OCI-LY3 (cell line): ENCODE measurements at regions not wholly inside any gene's neighbourhood (a gene's known extent, or its start where the extent isn't known, plus 50 kb on each side); places are given as distances from the start of the nearest gene placed in this dataset.

Source experiments
- H2AFZ ChIP-seq: fragments of 200-600, 300-600 bp; shearing (Covaris generic); 2 replicates; pipeline ENCODE4 v1.6.0; 2014; ENCODE audit warnings: antibody characterized with exemption, low read depth, low read length
- H3K27ac ChIP-seq: fragments of 200-600, 300-600 bp; sonication (generic); 2 replicates; pipeline ENCODE4 v1.5.1; 2014; ENCODE audit warnings: mild to moderate bottlenecking, low read length, moderate library complexity, mixed read lengths
- H3K27me3 ChIP-seq: fragments of 200-600, 300-600 bp; sonication (generic); 2 replicates; pipeline ENCODE4 v1.6.1; 2014; ENCODE audit warnings: low read depth, low read length, mixed read lengths
- H3K36me3 ChIP-seq: fragments of 200-600, 300-600 bp; sonication (generic); replicated peaks from 2 replicates; pipeline ENCODE3; 2014; ENCODE audit warnings: low read depth, low read length, mixed read lengths
- H3K4me1 ChIP-seq: fragments of 300-600, 200-600 bp; sonication (generic); 2 replicates; pipeline ENCODE4 v1.6.1; 2014; ENCODE audit warnings: low read length, mixed read lengths
- H3K4me2 ChIP-seq: fragments of 200-600, 300-600 bp; sonication (generic); 2 replicates; pipeline ENCODE4 v1.6.1; 2014; ENCODE audit warnings: low read length, mixed read lengths
- H3K4me3 ChIP-seq: fragments of 300-600, 200-600 bp; sonication (generic); 2 replicates; pipeline ENCODE4 v1.5.1; 2014; ENCODE audit warnings: antibody characterized with exemption, mild to moderate bottlenecking, low read length, moderate library complexity
- H3K79me2 ChIP-seq: fragments of 300-600, 200-600 bp; shearing (Covaris generic); 2 replicates; pipeline ENCODE4 v1.6.1; 2014; ENCODE audit warnings: mild to moderate bottlenecking, low read length, mixed read lengths
- H3K9ac ChIP-seq: fragments of 300-600, 200-600 bp; shearing (Covaris generic); 2 replicates; pipeline ENCODE4 v1.6.0; 2014; ENCODE audit warnings: mild to moderate bottlenecking, low read length, moderate library complexity
- H3K9me3 ChIP-seq: fragments of 200-600, 300-600 bp; shearing (Covaris generic); 2 replicates; pipeline ENCODE4 v1.6.1; 2014; ENCODE audit warnings: low read length, mixed read lengths; ENCODE audit not compliant: insufficient read depth
- H4K20me1 ChIP-seq: fragments of 200-600, 300-600 bp; sonication (generic); 2 replicates; pipeline ENCODE4 v1.6.1; 2016; ENCODE audit warnings: low read length, mixed read lengths; ENCODE audit not compliant: insufficient read depth
- CTCF ChIP-seq: fragments of 200-600, 300-600 bp; sonication (generic); IDR thresholded peaks from 2 replicates; pipeline ENCODE4 v1.5.1; 2014; ENCODE audit warnings: antibody characterized with exemption, low read length, low read depth
- EZH2phosphoT487 ChIP-seq: fragments of 200-600 bp; shearing (Covaris generic); IDR thresholded peaks from 2 replicates; pipeline ENCODE4 v1.6.1; 2018; ENCODE audit warnings: antibody characterized with exemption, mixed run types, low read depth

DNA sequence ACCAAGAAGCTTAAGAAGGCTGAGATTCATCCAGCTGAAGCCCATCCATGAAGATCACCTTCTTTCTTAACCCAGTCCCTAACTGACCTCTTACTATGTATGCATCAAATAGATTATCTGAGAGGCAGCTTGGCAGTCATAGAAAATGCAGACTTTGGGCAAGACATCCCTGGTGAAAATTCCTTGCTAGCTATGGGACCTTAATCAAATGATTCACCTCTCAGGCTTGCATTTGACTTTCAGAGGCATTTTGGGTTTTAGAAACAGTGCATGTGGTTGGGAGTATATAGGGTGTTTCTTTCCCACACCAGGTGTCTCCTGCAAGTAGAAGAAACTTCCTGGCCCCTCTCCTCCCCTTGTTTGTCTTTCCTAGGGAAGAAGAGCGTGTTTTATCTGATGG is 188.5 kb upstream of the ISX start:
- H3K27ac ChIP-seq = no peak overlapping the region
- no peaks in the 10 kb centered on the region for H3K4me1 ChIP-seq
- TF ChIP-seq CTCF (no peak), EZH2phosphoT487 (no peak)

DNA sequence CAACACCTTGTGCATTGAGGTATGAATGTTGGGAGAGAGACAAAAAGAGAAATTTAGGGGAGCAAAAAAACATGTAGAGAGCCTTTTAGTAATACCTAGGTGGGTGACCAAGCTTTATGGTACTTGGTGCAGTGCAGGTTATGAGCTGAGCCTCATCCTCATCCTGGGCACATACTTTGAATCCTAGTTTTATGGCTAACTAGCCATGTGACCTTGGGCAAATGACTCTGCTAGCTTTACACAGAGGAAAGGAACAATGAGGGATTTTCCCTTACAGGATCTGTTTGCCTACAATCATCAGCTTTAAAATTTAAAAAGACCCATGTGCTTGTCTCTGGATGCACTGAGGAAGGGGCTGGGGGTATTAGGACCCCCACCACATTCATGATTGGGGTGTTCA is 187.8 kb upstream of the ISX start:
- Histone ChIP-seq H3K4me1 (no peaks in the 10 kb centered on the region), H3K36me3 (no peaks in the 10 kb centered on the region), H3K9me3 (no peaks in the 10 kb centered on the region), H3K9ac (no peak overlapping the region), H3K27me3 (peaks cover 3% of the 10 kb centered on the region; the same call in 1 of the 2 replicates), H4K20me1 (no peaks in the 10 kb centered on the region), H3K4me3 (no peak overlapping the region), H3K4me2 (no peak overlapping the region), H3K27ac (no peak overlapping the region), H2AFZ (no peak overlapping the region), H3K79me2 (no peaks in the 10 kb centered on the region)
- TF ChIP-seq CTCF (no peak), EZH2phosphoT487 (no peak)

More for the DNA sequence above, 188.5 kb upstream of the ISX start:
- Histone ChIP-seq H3K79me2 (no peaks in the 10 kb centered on the region), H4K20me1 (no peaks in the 10 kb centered on the region), H3K4me2 (no peak overlapping the region), H3K27me3 (0 out of 2 replicates have a peak, but pooled peaks cover 5% of the 10 kb centered on the region), H3K36me3 (no peaks in the 10 kb centered on the region), H2AFZ (no peak overlapping the region), H3K9ac (no peak overlapping the region), H3K9me3 (no peaks in the 10 kb centered on the region), H3K4me3 (no peak overlapping the region)

DNA sequence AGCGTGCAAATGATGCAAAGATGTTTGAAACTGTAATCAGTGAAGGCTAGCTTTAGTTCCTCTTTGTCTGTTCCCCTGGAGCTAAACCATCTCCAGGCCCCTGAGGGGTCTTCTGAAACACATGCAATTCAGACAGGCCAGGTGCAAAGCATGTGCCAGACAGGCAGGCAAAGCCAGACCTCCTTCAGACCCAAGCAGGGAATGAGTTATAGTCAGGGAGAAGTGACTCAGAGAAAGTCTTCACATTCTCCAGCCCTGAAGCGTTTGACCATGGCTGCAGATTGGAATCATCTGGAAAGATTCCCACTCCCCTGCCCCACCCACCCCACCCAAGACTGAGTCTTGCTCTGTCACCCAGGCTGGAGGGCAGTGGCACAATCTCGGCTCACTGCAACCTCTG is 187.0 kb upstream of the ISX start:
- Histone ChIP-seq H3K9me3 (no peaks in the 10 kb centered on the region), H3K4me2 (no peak overlapping the region), H3K36me3 (no peaks in the 10 kb centered on the region), H3K9ac (no peak overlapping the region), H3K27me3 (peaks cover 3% of the 10 kb centered on the region; the same call in 1 of the 2 replicates), H2AFZ (no peak overlapping the region), H3K4me1 (no peaks in the 10 kb centered on the region), H3K79me2 (no peaks in the 10 kb centered on the region), H3K27ac (no peak overlapping the region), H4K20me1 (no peaks in the 10 kb centered on the region), H3K4me3 (no peak overlapping the region)
- TF ChIP-seq EZH2phosphoT487 = no peak
- TF ChIP-seq CTCF = no peak

- no peaks in the 10 kb centered on the region for H3K9me3 ChIP-seq
- H4K20me1 ChIP-seq = no peaks in the 10 kb centered on the region
- H2AFZ ChIP-seq = no peak overlapping the region
- H3K9ac ChIP-seq = no peak overlapping the region
- H3K27me3 ChIP-seq = peaks cover 9% of the 10 kb centered on the region; the same call in 1 of the 2 replicates
- H3K4me3 ChIP-seq = no peak overlapping the region
- no peaks in the 10 kb centered on the region for H3K4me1 ChIP-seq
- H3K36me3 ChIP-seq = no peaks in the 10 kb centered on the region
- H3K27ac ChIP-seq = no peak overlapping the region
- TF ChIP-seq CTCF = no peak
- no peak for TF ChIP-seq EZH2phosphoT487
- H3K4me2 ChIP-seq = no peak overlapping the region
- H3K79me2 ChIP-seq = no peaks in the 10 kb centered on the region
Observed at GRCh38 chr22:34880662-34881061, 185.3 kb upstream of the ISX start.
